KMS-11 (cell line): ENCODE measurements at regions not wholly inside any gene's neighbourhood (a gene's known extent, or its start where the extent isn't known, plus 50 kb on each side); places are given as distances from the start of the nearest gene placed in this dataset.

Experiments
- H2AFZ ChIP-seq: fragments of 200-600 bp; sonication (generic); 2 replicates; pipeline ENCODE4 v1.6.1; 2016; ENCODE audit warnings: antibody characterized with exemption, mixed run types, low read depth
- H3K27ac ChIP-seq: fragments of 200-600 bp; sonication (generic); 2 replicates; pipeline ENCODE4 v1.6.1; 2016; ENCODE audit warnings: mild to moderate bottlenecking, mixed run types
- H3K27me3 ChIP-seq: fragments of 200-600 bp; sonication (generic); 2 replicates; pipeline ENCODE4 v1.6.1; 2017; ENCODE audit warnings: mild to moderate bottlenecking, low read depth, mixed run types, moderate library complexity; ENCODE audit not compliant: insufficient read depth
- H3K36me3 ChIP-seq: fragments of 200-600 bp; sonication (generic); 2 replicates; pipeline ENCODE4 v1.6.1; 2017; ENCODE audit warnings: mild to moderate bottlenecking, mixed run types; ENCODE audit not compliant: insufficient read depth
- H3K4me1 ChIP-seq: fragments of 200-600 bp; sonication (generic); 2 replicates; pipeline ENCODE4 v1.6.1; 2016; ENCODE audit warnings: mild to moderate bottlenecking, low read depth, mixed run types; ENCODE audit not compliant: poor library complexity, severe bottlenecking
- H3K4me2 ChIP-seq: fragments of 200-600 bp; sonication (generic); 2 replicates; pipeline ENCODE4 v1.7.0; 2016; ENCODE audit warnings: mild to moderate bottlenecking, mixed run types
- H3K4me3 ChIP-seq: fragments of 200-600 bp; sonication (generic); IDR thresholded peaks from 2 replicates; pipeline ENCODE4 v1.6.1; 2017; ENCODE audit warnings: low read depth, low read length, mixed read lengths; ENCODE audit not compliant: insufficient read depth
- H3K79me2 ChIP-seq: fragments of 200-600 bp; sonication (generic); 2 replicates; pipeline ENCODE4 v1.6.1; 2016; ENCODE audit warnings: low read depth, mixed run types; ENCODE audit not compliant: insufficient read depth
- H3K9ac ChIP-seq: fragments of 200-600 bp; sonication (generic); 2 replicates; pipeline ENCODE4 v1.6.1; 2016; ENCODE audit warnings: mild to moderate bottlenecking, mixed run types
- H4K20me1 ChIP-seq: fragments of 200-600 bp; sonication (generic); 2 replicates; pipeline ENCODE4 v1.6.1; 2016; ENCODE audit warnings: mild to moderate bottlenecking, mixed run types; ENCODE audit not compliant: insufficient read depth
- CTCF ChIP-seq: fragments of 200-600 bp; sonication (generic); conservative IDR thresholded peaks from 2 replicates; pipeline ENCODE4 v1.6.1; 2017; ENCODE audit warnings: low read depth, mild to moderate bottlenecking, antibody characterized with exemption, low read length, moderate library complexity, mixed read lengths

GRCh38 chr1:162976628-162977027 lies 92.5 kb upstream of the RGS4 start:
- H3K4me1 ChIP-seq: peaks cover 30% of the 10 kb centered on the region
- H2AFZ ChIP-seq: no peak overlapping the region
- no peaks in the 10 kb centered on the region for H3K27me3 ChIP-seq
- no peak overlapping the region for H3K9ac ChIP-seq
- no peaks in the 10 kb centered on the region for H3K36me3 ChIP-seq
- H3K4me3 ChIP-seq: no peak overlapping the region
- no peak for TF ChIP-seq CTCF
- H4K20me1 ChIP-seq: no peaks in the 10 kb centered on the region
- H3K4me2 ChIP-seq: no peak overlapping the region
- no peaks in the 10 kb centered on the region for H3K79me2 ChIP-seq
- H3K27ac ChIP-seq: no peak overlapping the region

- Histone ChIP-seq H3K9ac (no peak overlapping the region), H3K27ac (peak overlapping the region; percentile 19; the same call in 1 of the 2 replicates), H4K20me1 (no peaks in the 10 kb centered on the region), H3K4me1 (peaks cover 30% of the 10 kb centered on the region), H3K4me2 (peak overlapping the region; percentile 54), H2AFZ (peak overlapping the region; percentile 3; the same call in 1 of the 2 replicates), H3K79me2 (no peaks in the 10 kb centered on the region), H3K4me3 (no peak overlapping the region), H3K27me3 (no peaks in the 10 kb centered on the region), H3K36me3 (no peaks in the 10 kb centered on the region)
- TF ChIP-seq CTCF: no peak
Measured at GRCh38 chr1:162974810-162975209, 94.4 kb upstream of the RGS4 start.

GRCh38 chr1:162973381-162973795 lies 95.8 kb upstream of the RGS4 start:
- Histone ChIP-seq H2AFZ (no peak overlapping the region), H3K9ac (no peak overlapping the region), H3K27ac (no peak overlapping the region)

GRCh38 chr1:162972773-162973172 lies 96.4 kb upstream of the RGS4 start:
- Histone ChIP-seq H2AFZ (no peak overlapping the region), H4K20me1 (no peaks in the 10 kb centered on the region), H3K4me3 (no peak overlapping the region), H3K9ac (no peak overlapping the region), H3K79me2 (no peaks in the 10 kb centered on the region), H3K4me1 (peaks cover 30% of the 10 kb centered on the region), H3K27ac (no peak overlapping the region), H3K4me2 (no peak overlapping the region), H3K36me3 (no peaks in the 10 kb centered on the region), H3K27me3 (no peaks in the 10 kb centered on the region)
- TF ChIP-seq CTCF: no peak

More at GRCh38 chr1:162973381-162973795, 95.8 kb upstream of the RGS4 start:
- H3K79me2 ChIP-seq: no peaks in the 10 kb centered on the region
- H3K27me3 ChIP-seq: no peaks in the 10 kb centered on the region
- no peak for TF ChIP-seq CTCF
- H3K4me1 ChIP-seq: peaks cover 30% of the 10 kb centered on the region
- no peaks in the 10 kb centered on the region for H4K20me1 ChIP-seq
- H3K4me3 ChIP-seq: no peak overlapping the region
- no peaks in the 10 kb centered on the region for H3K36me3 ChIP-seq
- H3K4me2 ChIP-seq: no peak overlapping the region
